ENCODE measurements at regions not wholly inside any gene's neighbourhood (a gene's known extent, or its start where the extent isn't known, plus 50 kb on each side); places are given as distances from the start of the nearest gene placed in this dataset.

- DNase-seq (ENCODE audit: low spot score), result no peak
- Mint-ChIP-seq H3K27me3 (ENCODE audit: insufficient read depth) (peaks cover 2% of the 10 kb centered on the region), H3K4me3 (no peak overlapping the region), H3K9me3 (no peaks in the 10 kb centered on the region), H3K36me3 (ENCODE audit: low read depth) (no peaks in the 10 kb centered on the region), H3K27ac (no peak overlapping the region), H3K4me1 (ENCODE audit: low read depth) (no peaks in the 10 kb centered on the region)
- intact Hi-C loops (cut with micrococcal nuclease), result no loop called here
Measured at GRCh38 chr4:18389115-18389514, 367.6 kb upstream of the LCORL start.

DNA sequence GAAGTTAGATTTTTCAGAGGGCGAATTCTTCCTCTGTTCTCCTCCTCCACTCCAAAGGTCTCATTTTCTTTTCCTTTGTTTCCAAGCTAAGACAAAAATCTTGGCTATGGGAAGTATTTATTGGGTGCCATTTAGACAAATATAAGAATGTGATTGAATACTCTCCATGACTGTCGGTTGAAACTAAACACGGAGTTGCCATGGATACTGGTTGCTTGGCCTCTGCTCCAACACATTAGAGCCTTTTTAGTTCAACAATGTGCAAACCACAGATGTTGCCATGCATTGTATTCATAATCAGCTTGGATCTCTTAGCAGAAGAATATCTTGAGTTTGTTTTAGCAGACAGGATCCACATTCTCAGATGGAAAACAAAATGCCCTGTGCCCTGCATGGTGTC, 366.5 kb upstream of the LCORL start:
- Mint-ChIP-seq H3K27ac (no peak overlapping the region), H3K9me3 (no peaks in the 10 kb centered on the region), H3K4me1 (ENCODE audit: low read depth) (no peaks in the 10 kb centered on the region), H3K36me3 (ENCODE audit: low read depth) (no peaks in the 10 kb centered on the region), H3K27me3 (ENCODE audit: insufficient read depth) (no peaks in the 10 kb centered on the region), H3K4me3 (no peak overlapping the region)
- DNase-seq (ENCODE audit: low spot score), result no peak
- intact Hi-C loops (cut with micrococcal nuclease), result no loop called here

GRCh38 chr4:18381186-18381585, 359.6 kb upstream of the LCORL start:
- Mint-ChIP-seq H3K27ac (no peak overlapping the region), H3K4me1 (ENCODE audit: low read depth) (no peaks in the 10 kb centered on the region), H3K27me3 (ENCODE audit: insufficient read depth) (no peaks in the 10 kb centered on the region), H3K36me3 (ENCODE audit: low read depth) (no peaks in the 10 kb centered on the region), H3K4me3 (no peak overlapping the region), H3K9me3 (no peaks in the 10 kb centered on the region)
- intact Hi-C loops (cut with micrococcal nuclease), result no loop called here
- no peak for DNase-seq (ENCODE audit: low spot score)

- peaks cover 6% of the 10 kb centered on the region for H3K27me3 Mint-ChIP-seq (ENCODE audit: insufficient read depth)
- no peaks in the 10 kb centered on the region for H3K4me1 Mint-ChIP-seq (ENCODE audit: low read depth)
- intact Hi-C loops (cut with micrococcal nuclease), result loop anchor here (5.0 to 10.0 kb wide), 2 partner anchors 327 to 345 kb away; partner anchors contain the start of gene LCORL
- H3K9me3 Mint-ChIP-seq, result no peaks in the 10 kb centered on the region
- no peak overlapping the region for H3K27ac Mint-ChIP-seq
- H3K36me3 Mint-ChIP-seq (ENCODE audit: low read depth), result no peaks in the 10 kb centered on the region
- no peak for DNase-seq (ENCODE audit: low spot score)
- H3K4me3 Mint-ChIP-seq, result no peak overlapping the region
Measured at GRCh38 chr4:18369561-18369960, 348.0 kb upstream of the LCORL start.

GRCh38 chr4:18366892-18367291, 345.3 kb upstream of the LCORL start:
- Mint-ChIP-seq H3K9me3 (no peaks in the 10 kb centered on the region), H3K4me3 (no peak overlapping the region), H3K27me3 (ENCODE audit: insufficient read depth) (peaks cover 6% of the 10 kb centered on the region), H3K4me1 (ENCODE audit: low read depth) (no peaks in the 10 kb centered on the region), H3K36me3 (ENCODE audit: low read depth) (no peaks in the 10 kb centered on the region), H3K27ac (no peak overlapping the region)
- intact Hi-C loops (cut with micrococcal nuclease), result loop anchor here (1.0 to 10.0 kb wide), 5 partner anchors 325 to 818 kb away; partner anchors contain the start of gene LCORL
- no peak for DNase-seq (ENCODE audit: low spot score)

DNA sequence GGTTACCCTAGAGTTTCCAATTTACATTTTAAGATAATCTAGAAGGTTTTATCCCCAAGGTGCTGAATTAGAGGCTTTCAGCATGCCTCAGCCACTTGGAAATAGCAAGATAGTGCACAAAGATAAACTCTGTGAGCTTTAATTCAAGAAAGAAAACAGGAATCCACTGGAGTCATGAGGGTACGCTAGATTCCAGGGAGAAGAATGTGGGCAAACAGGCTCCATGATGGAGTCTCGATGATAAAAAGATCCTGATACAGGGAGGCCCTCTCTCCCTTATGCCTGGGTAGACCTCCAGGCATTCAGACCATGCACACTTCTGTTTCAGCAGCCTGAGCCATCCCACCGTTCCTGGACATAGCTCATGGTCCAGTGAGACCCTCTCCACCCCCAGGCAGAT, 344.6 kb upstream of the LCORL start:
- no peak for DNase-seq (ENCODE audit: low spot score)
- Mint-ChIP-seq H3K36me3 (ENCODE audit: low read depth) (no peaks in the 10 kb centered on the region), H3K4me1 (ENCODE audit: low read depth) (no peaks in the 10 kb centered on the region), H3K27me3 (ENCODE audit: insufficient read depth) (peaks cover 6% of the 10 kb centered on the region), H3K4me3 (no peak overlapping the region), H3K9me3 (no peaks in the 10 kb centered on the region), H3K27ac (no peak overlapping the region)
- intact Hi-C loops (cut with micrococcal nuclease), result loop anchor here (5.0 to 10.0 kb wide), 2 partner anchors 324 to 341 kb away; partner anchors contain the start of gene LCORL

DNA sequence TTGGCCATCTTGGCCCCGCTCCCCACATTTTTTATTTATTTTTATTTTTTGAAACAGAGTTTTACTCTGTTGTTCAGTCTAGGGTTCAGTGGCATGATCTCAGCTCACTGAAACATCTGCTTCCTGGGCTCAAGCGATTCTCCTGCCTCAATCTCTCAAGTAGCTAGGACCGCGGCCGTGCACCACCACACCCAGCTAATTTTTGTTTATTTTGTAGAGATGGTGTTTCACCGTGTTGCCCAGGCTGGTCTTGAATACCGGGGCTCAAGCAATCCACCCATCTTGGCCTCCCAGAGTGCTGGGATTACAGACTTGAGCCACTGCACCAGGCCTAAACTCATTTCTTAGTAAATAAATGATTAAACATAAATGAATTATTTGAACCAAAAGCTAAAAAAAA, 322.0 kb upstream of the LCORL start:
- Mint-ChIP-seq H3K9me3 (peaks cover 6% of the 10 kb centered on the region), H3K4me3 (no peak overlapping the region), H3K27me3 (ENCODE audit: insufficient read depth) (no peaks in the 10 kb centered on the region), H3K36me3 (ENCODE audit: low read depth) (no peaks in the 10 kb centered on the region), H3K4me1 (ENCODE audit: low read depth) (no peaks in the 10 kb centered on the region), H3K27ac (no peak overlapping the region)
- no peak for DNase-seq (ENCODE audit: low spot score)
- intact Hi-C loops (cut with micrococcal nuclease), result no loop called here

GRCh38 chr4:18342847-18343246, 321.3 kb upstream of the LCORL start:
- DNase-seq (ENCODE audit: low spot score), result no peak
- Mint-ChIP-seq H3K36me3 (ENCODE audit: low read depth) (no peaks in the 10 kb centered on the region), H3K27me3 (ENCODE audit: insufficient read depth) (no peaks in the 10 kb centered on the region), H3K4me3 (no peak overlapping the region), H3K27ac (no peak overlapping the region), H3K9me3 (peaks cover 6% of the 10 kb centered on the region), H3K4me1 (ENCODE audit: low read depth) (no peaks in the 10 kb centered on the region)
- intact Hi-C loops (cut with micrococcal nuclease), result no loop called here

- Mint-ChIP-seq H3K27ac (no peak overlapping the region), H3K4me1 (ENCODE audit: low read depth) (no peaks in the 10 kb centered on the region), H3K9me3 (no peaks in the 10 kb centered on the region), H3K4me3 (no peak overlapping the region), H3K27me3 (ENCODE audit: insufficient read depth) (no peaks in the 10 kb centered on the region), H3K36me3 (ENCODE audit: low read depth) (no peaks in the 10 kb centered on the region)
- intact Hi-C loops (cut with micrococcal nuclease), result no loop called here
- DNase-seq (ENCODE audit: low spot score), result no peak
Measured at GRCh38 chr4:18321956-18322530, 300.5 kb upstream of the LCORL start.

- H3K9me3 Mint-ChIP-seq, result no peaks in the 10 kb centered on the region
- H3K27ac Mint-ChIP-seq, result no peak overlapping the region
- intact Hi-C loops (cut with micrococcal nuclease), result no loop called here
- no peak for DNase-seq (ENCODE audit: low spot score)
- H3K4me1 Mint-ChIP-seq (ENCODE audit: low read depth), result no peaks in the 10 kb centered on the region
- no peak overlapping the region for H3K4me3 Mint-ChIP-seq
- no peaks in the 10 kb centered on the region for H3K27me3 Mint-ChIP-seq (ENCODE audit: insufficient read depth)
- H3K36me3 Mint-ChIP-seq (ENCODE audit: low read depth), result no peaks in the 10 kb centered on the region
Measured at GRCh38 chr4:18319431-18319830, 297.9 kb upstream of the LCORL start.

GRCh38 chr4:18318682-18319388, 297.3 kb upstream of the LCORL start:
- Mint-ChIP-seq H3K9me3 (no peaks in the 10 kb centered on the region), H3K27ac (no peak overlapping the region), H3K27me3 (ENCODE audit: insufficient read depth) (no peaks in the 10 kb centered on the region), H3K36me3 (ENCODE audit: low read depth) (no peaks in the 10 kb centered on the region), H3K4me3 (no peak overlapping the region), H3K4me1 (ENCODE audit: low read depth) (no peaks in the 10 kb centered on the region)
- DNase-seq (ENCODE audit: low spot score), result no peak
- intact Hi-C loops (cut with micrococcal nuclease), result no loop called here

DNA sequence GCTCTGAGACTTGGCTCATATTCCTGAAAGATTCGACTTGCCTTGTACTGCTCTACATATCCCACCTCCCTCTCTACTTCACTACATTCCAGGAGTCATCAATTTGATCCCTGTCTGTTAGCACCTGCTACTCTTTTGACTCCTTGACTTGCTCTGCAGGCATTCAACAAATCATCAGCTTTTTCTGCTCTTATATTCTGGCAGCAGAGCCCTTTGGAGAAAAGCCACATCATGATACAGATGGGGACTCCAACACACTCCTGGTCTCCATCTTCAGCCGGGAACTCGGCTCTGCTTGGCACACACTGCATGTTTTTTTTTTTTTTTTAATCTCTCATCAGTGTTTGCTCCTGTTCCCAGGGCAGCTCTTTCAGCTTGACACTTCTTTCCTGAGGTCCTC, 293.2 kb upstream of the LCORL start:
- Mint-ChIP-seq H3K4me3 (no peak overlapping the region), H3K36me3 (ENCODE audit: low read depth) (no peaks in the 10 kb centered on the region), H3K4me1 (ENCODE audit: low read depth) (no peaks in the 10 kb centered on the region), H3K27me3 (ENCODE audit: insufficient read depth) (no peaks in the 10 kb centered on the region), H3K27ac (no peak overlapping the region), H3K9me3 (no peaks in the 10 kb centered on the region)
- no peak for DNase-seq (ENCODE audit: low spot score)
- intact Hi-C loops (cut with micrococcal nuclease), result no loop called here

- Mint-ChIP-seq H3K27me3 (ENCODE audit: insufficient read depth) (no peaks in the 10 kb centered on the region), H3K9me3 (no peaks in the 10 kb centered on the region), H3K4me3 (no peak overlapping the region), H3K27ac (no peak overlapping the region), H3K4me1 (ENCODE audit: low read depth) (no peaks in the 10 kb centered on the region), H3K36me3 (ENCODE audit: low read depth) (no peaks in the 10 kb centered on the region)
- no peak for DNase-seq (ENCODE audit: low spot score)
- intact Hi-C loops (cut with micrococcal nuclease), result no loop called here
Measured at GRCh38 chr4:18297684-18298083, 276.1 kb upstream of the LCORL start.

Measured in activated T-helper 1 cell treated with anti-CD3 and anti-CD28 coated beads, Interleukin-12 subunit alpha, Interleukin-12 subunit beta, Interleukin-2, Interleukin-4 antibody, amounts not matched to agents 30 ng/mL and 10 ng/mL and 1 ng/mL, durations not matched to agents 14 hours and 24 hours and 36 hours (primary cell).